ENCODE measurements at regions not wholly inside any gene's neighbourhood (a gene's known extent, or its start where the extent isn't known, plus 50 kb on each side); places are given as distances from the start of the nearest gene placed in this dataset.

DNA sequence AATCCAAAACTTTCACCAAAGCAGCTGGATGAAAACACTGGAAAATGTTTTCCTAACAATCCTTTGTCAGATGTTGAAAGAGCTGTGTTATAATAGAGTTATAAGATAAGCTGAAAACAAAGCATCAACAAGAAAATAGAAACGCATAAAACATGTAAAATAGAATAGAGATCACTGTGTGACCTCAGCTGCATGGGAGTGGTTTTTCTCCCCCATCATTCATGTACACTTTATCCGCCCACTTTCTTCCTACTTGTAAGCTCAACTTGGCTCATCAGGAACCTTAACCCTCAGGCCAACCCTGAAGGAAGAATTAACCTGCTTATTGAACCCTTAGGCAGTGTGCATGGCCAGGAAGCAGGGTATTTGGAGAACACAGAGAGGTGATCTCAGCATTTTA is 238.5 kb upstream of the PMFBP1 start:
- TF ChIP-seq POLR2A (IDR thresholded peaks at IDR 0.05): no peak
- TF ChIP-seq, protein P1, sequence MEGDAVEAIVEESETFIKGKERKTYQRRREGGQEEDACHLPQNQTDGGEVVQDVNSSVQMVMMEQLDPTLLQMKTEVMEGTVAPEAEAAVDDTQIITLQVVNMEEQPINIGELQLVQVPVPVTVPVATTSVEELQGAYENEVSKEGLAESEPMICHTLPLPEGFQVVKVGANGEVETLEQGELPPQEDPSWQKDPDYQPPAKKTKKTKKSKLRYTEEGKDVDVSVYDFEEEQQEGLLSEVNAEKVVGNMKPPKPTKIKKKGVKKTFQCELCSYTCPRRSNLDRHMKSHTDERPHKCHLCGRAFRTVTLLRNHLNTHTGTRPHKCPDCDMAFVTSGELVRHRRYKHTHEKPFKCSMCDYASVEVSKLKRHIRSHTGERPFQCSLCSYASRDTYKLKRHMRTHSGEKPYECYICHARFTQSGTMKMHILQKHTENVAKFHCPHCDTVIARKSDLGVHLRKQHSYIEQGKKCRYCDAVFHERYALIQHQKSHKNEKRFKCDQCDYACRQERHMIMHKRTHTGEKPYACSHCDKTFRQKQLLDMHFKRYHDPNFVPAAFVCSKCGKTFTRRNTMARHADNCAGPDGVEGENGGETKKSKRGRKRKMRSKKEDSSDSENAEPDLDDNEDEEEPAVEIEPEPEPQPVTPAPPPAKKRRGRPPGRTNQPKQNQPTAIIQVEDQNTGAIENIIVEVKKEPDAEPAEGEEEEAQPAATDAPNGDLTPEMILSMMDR (IDR thresholded peaks at IDR 0.05): no peak

Data from vagina (tissue), 2 donors.